Body of pancreas (tissue), 4 donors: ENCODE measurements at regions not wholly inside any gene's neighbourhood (a gene's known extent, or its start where the extent isn't known, plus 50 kb on each side); places are given as distances from the start of the nearest gene placed in this dataset.

Experiments
- POLR2A ChIP-seq, 3 donors: fragments of 450-650 bp; IDR thresholded peaks; one replicate each; pipeline ENCODE4 v1.6.1; 2016; ENCODE audit warnings: antibody characterized with exemption in 3 of 3, mild to moderate bottlenecking in 2 of 3
- TF ChIP-seq, protein P1 (sequence below), 7 experiments: fragments of 450-650 bp in 4 of 7; fragments of 200-600 bp in 3 of 7; sonication (generic) in 3 of 7; IDR thresholded peaks; one replicate each; pipeline ENCODE4 v1.5.1; 2016 to 2019; ENCODE audit warnings: antibody characterized with exemption in 7 of 7

DNA sequence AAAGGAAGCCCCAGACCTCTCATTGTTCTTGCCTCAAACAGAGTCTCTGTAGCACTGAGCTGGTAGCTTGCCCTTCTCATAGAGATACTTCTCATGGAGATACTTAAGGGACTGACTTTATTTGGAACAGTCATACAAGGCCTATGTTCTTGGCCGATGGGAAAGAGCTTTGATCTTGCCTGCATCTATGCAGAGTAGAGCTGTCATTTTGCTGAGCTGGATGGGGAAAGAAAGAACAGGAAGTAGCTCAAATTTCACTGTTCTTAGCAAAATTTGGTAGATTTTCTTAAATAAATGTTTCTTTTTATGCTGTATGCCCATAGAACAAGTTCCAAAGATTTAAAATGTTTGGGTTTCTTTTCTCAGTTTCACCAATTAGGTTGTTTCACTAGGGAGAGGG lies 119.3 kb upstream of the SEC61G start:
- TF ChIP-seq, protein P1, sequence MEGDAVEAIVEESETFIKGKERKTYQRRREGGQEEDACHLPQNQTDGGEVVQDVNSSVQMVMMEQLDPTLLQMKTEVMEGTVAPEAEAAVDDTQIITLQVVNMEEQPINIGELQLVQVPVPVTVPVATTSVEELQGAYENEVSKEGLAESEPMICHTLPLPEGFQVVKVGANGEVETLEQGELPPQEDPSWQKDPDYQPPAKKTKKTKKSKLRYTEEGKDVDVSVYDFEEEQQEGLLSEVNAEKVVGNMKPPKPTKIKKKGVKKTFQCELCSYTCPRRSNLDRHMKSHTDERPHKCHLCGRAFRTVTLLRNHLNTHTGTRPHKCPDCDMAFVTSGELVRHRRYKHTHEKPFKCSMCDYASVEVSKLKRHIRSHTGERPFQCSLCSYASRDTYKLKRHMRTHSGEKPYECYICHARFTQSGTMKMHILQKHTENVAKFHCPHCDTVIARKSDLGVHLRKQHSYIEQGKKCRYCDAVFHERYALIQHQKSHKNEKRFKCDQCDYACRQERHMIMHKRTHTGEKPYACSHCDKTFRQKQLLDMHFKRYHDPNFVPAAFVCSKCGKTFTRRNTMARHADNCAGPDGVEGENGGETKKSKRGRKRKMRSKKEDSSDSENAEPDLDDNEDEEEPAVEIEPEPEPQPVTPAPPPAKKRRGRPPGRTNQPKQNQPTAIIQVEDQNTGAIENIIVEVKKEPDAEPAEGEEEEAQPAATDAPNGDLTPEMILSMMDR (IDR thresholded peaks at IDR 0.05): no peak
- no peak for TF ChIP-seq POLR2A (IDR thresholded peaks at IDR 0.05)
